Neuron (in vitro differentiated cells): ENCODE measurements at regions not wholly inside any gene's neighbourhood (a gene's known extent, or its start where the extent isn't known, plus 50 kb on each side); places are given as distances from the start of the nearest gene placed in this dataset.
"Not testable (repeated sequence)": the region's sequence is repeated elsewhere in the genome, so short reads cannot be mapped to it uniquely, and the experiment has no call there.

ENCODE experiments used
- H2AFZ ChIP-seq: one replicate; pipeline ENCODE4 v1.6.1; 2013; ENCODE audit warnings: low read depth, mild to moderate bottlenecking, inconsistent platforms, low read length, moderate library complexity
- H3K27me3 ChIP-seq: one replicate; pipeline ENCODE4 v1.6.1; 2013; ENCODE audit warnings: low read length; ENCODE audit not compliant: insufficient read depth
- H3K36me3 ChIP-seq: one replicate; pipeline ENCODE4 v1.6.1; 2013; ENCODE audit warnings: low read length; ENCODE audit not compliant: insufficient read depth
- H3K4me1 ChIP-seq: one replicate; pipeline ENCODE4 v1.6.1; 2013; ENCODE audit warnings: low read length; ENCODE audit not compliant: insufficient read depth
- H3K4me3 ChIP-seq: 2 replicates; pipeline ENCODE4 v1.5.1; 2013; ENCODE audit warnings: mild to moderate bottlenecking, low read length, moderate library complexity
- H3K9me3 ChIP-seq: one replicate; pipeline ENCODE4 v1.6.1; 2013; ENCODE audit warnings: low read length

GRCh38 chrX:138962419-138962818, 250.9 kb upstream of the FGF13 start:
- not testable (repeated sequence) for H3K27me3 ChIP-seq, H3K36me3 ChIP-seq, H2AFZ ChIP-seq, H3K4me3 ChIP-seq, H3K9me3 ChIP-seq, H3K4me1 ChIP-seq

- H3K36me3 ChIP-seq: no peaks in the 10 kb centered on the region
- no peaks in the 10 kb centered on the region for H3K27me3 ChIP-seq
- H3K4me1 ChIP-seq: no peaks in the 10 kb centered on the region
- H2AFZ ChIP-seq: no peak overlapping the region
- no peaks in the 10 kb centered on the region for H3K9me3 ChIP-seq
- H3K4me3 ChIP-seq: no peak overlapping the region
These were observed 243.5 kb upstream of the FGF13 start for GRCh38 chrX:138954976-138955375.

GRCh38 chrX:138946926-138947325, 235.4 kb upstream of the FGF13 start:
- H3K36me3 ChIP-seq: no peaks in the 10 kb centered on the region
- H3K27me3 ChIP-seq: no peaks in the 10 kb centered on the region
- H2AFZ ChIP-seq: no peak overlapping the region
- no peaks in the 10 kb centered on the region for H3K9me3 ChIP-seq
- no peaks in the 10 kb centered on the region for H3K4me1 ChIP-seq
- no peak overlapping the region for H3K4me3 ChIP-seq

- Histone ChIP-seq H3K36me3 (no peaks in the 10 kb centered on the region), H2AFZ (no peak overlapping the region), H3K4me1 (no peaks in the 10 kb centered on the region), H3K27me3 (no peaks in the 10 kb centered on the region), H3K9me3 (no peaks in the 10 kb centered on the region), H3K4me3 (no peak overlapping the region)
These were observed 233.7 kb upstream of the FGF13 start for GRCh38 chrX:138945219-138945618.

- no peaks in the 10 kb centered on the region for H3K4me1 ChIP-seq
- H2AFZ ChIP-seq: no peak overlapping the region
- H3K4me3 ChIP-seq: no peak overlapping the region
- H3K27me3 ChIP-seq: no peaks in the 10 kb centered on the region
- no peaks in the 10 kb centered on the region for H3K9me3 ChIP-seq
- no peaks in the 10 kb centered on the region for H3K36me3 ChIP-seq
These were observed 227.5 kb upstream of the FGF13 start for GRCh38 chrX:138939038-138939437.

- no peak overlapping the region for H2AFZ ChIP-seq
- no peaks in the 10 kb centered on the region for H3K4me1 ChIP-seq
- no peaks in the 10 kb centered on the region for H3K9me3 ChIP-seq
- no peak overlapping the region for H3K4me3 ChIP-seq
- no peaks in the 10 kb centered on the region for H3K27me3 ChIP-seq
- no peaks in the 10 kb centered on the region for H3K36me3 ChIP-seq
These were observed 226.5 kb upstream of the FGF13 start for GRCh38 chrX:138938003-138938402.

DNA sequence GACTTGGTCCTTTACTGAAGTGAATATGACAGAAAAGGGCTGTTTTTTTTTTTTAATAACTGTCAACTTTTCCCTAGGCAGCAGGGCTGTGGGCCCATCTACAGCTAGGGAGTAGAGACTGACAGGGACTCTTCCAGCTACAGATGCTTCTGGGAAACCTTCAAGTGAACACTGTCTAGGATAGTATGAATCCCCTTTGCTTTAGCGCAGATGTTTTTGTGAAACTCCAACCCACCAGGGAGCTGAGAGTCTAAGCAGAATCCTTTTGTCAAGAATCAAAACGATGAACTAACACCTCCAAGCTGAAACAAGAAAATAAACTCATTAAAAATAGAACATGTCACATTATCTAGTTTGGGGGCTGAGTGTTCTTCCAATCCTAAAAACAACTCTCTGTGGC, 219.7 kb upstream of the FGF13 start:
- H3K27me3 ChIP-seq: no peaks in the 10 kb centered on the region
- no peak overlapping the region for H3K4me3 ChIP-seq
- no peak overlapping the region for H2AFZ ChIP-seq
- H3K4me1 ChIP-seq: no peaks in the 10 kb centered on the region
- no peaks in the 10 kb centered on the region for H3K36me3 ChIP-seq
- no peaks in the 10 kb centered on the region for H3K9me3 ChIP-seq

- H3K27me3 ChIP-seq: no peaks in the 10 kb centered on the region
- no peak overlapping the region for H2AFZ ChIP-seq
- H3K36me3 ChIP-seq: no peaks in the 10 kb centered on the region
- no peak overlapping the region for H3K4me3 ChIP-seq
- H3K9me3 ChIP-seq: no peaks in the 10 kb centered on the region
- H3K4me1 ChIP-seq: no peaks in the 10 kb centered on the region
These were observed 219.0 kb upstream of the FGF13 start for GRCh38 chrX:138930583-138930945.

DNA sequence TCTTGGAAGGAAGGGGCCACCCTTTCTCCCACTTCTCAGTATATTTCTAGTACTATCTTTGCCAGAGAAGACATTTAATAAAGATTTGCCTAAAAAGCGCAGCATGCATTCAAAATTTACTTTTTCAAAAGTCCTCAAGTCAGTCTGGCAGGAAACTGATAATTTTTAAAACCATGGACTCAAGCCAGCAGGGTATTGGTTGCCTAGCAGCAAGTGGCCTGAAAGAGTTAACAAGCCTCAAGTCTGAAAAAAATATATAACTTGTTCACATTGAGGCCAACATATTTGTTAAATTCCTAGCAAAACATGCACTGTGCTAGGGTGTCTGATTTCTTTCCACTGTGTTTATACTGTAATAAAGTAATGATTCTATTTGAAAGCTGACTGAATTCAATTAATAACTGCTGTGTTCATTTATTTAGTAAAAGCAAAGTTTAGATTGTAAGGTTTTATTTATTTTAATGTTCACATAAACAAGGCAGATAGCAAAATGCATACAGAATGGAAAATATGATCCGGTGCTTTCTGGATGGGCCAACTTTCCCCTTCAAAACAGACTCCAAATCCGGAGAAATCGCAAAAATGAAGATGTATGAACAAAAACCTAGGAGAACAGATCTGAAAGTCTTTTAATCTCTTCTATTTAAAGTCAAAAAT, 218.5 kb upstream of the FGF13 start:
- no peaks in the 10 kb centered on the region for H3K4me1 ChIP-seq
- no peak overlapping the region for H3K4me3 ChIP-seq
- no peak overlapping the region for H2AFZ ChIP-seq
- no peaks in the 10 kb centered on the region for H3K27me3 ChIP-seq
- no peaks in the 10 kb centered on the region for H3K9me3 ChIP-seq
- H3K36me3 ChIP-seq: no peaks in the 10 kb centered on the region

DNA sequence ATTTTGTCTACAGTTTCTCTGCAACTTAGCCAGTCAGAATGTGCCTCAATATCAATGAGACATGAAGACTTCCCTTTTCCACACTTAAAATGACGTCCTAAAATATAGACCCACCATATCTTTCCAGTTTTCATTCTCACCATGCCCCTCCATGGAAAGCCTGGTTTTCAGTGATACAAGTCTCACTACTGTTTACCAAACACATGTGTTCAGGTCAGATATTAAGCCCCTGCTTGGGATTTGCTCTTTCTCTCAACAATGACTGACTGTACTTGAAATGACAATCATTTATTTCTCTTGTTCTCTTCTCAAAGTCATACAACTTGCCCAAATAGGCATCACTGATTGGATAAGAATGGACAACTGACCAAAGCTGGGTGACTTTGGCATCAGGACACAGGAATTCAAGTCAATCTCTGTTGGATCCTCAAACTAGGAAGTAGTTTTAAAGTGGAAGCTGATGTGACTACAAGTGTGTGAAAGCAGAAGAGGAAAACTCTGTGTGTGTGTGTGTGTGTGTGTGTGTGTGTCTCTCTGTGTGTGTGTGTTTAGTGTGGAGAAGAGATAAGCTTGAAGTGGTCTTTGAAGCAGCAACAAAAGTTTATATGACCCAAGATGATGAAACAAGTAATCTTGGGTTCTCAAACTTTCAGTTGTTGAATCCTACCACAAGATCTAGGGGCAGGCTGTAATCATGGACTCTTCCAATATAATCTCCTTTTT, 217.4 kb upstream of the FGF13 start:
- Histone ChIP-seq H3K27me3 (no peaks in the 10 kb centered on the region), H3K4me3 (no peak overlapping the region), H3K9me3 (no peaks in the 10 kb centered on the region), H3K36me3 (no peaks in the 10 kb centered on the region), H2AFZ (no peak overlapping the region), H3K4me1 (no peaks in the 10 kb centered on the region)

GRCh38 chrX:138925330-138925729, 213.8 kb upstream of the FGF13 start:
- no peak overlapping the region for H2AFZ ChIP-seq
- no peaks in the 10 kb centered on the region for H3K9me3 ChIP-seq
- no peaks in the 10 kb centered on the region for H3K36me3 ChIP-seq
- H3K4me3 ChIP-seq: no peak overlapping the region
- H3K27me3 ChIP-seq: no peaks in the 10 kb centered on the region
- H3K4me1 ChIP-seq: no peaks in the 10 kb centered on the region

DNA sequence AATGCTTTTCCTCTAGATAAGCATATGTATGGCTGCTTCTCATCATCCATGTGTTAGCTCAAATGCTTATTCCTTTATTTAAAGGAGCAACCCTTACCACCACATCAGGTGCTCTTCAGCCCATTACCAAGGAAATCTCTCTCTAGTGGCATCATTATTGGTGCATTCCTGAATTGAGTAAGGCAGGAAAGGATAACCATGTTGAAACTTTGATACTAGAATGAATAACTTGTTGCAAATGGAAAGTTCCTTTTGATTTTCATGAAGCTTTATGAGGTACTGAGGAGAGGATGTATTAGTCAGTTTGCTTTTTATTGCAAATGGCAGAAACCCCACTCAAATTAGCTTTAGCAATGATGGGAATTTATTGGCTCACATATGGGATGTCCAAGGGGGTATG, 212.3 kb upstream of the FGF13 start:
- Histone ChIP-seq H3K4me3 (no peak overlapping the region), H3K36me3 (no peaks in the 10 kb centered on the region), H2AFZ (no peak overlapping the region), H3K9me3 (no peaks in the 10 kb centered on the region), H3K27me3 (no peaks in the 10 kb centered on the region), H3K4me1 (no peaks in the 10 kb centered on the region)

- Histone ChIP-seq H3K4me1 (peaks cover 8% of the 10 kb centered on the region), H3K9me3 (no peaks in the 10 kb centered on the region), H2AFZ (no peak overlapping the region), H3K27me3 (no peaks in the 10 kb centered on the region), H3K4me3 (no peak overlapping the region), H3K36me3 (no peaks in the 10 kb centered on the region)
These were observed 209.5 kb upstream of the FGF13 start for GRCh38 chrX:138921031-138921430.

DNA sequence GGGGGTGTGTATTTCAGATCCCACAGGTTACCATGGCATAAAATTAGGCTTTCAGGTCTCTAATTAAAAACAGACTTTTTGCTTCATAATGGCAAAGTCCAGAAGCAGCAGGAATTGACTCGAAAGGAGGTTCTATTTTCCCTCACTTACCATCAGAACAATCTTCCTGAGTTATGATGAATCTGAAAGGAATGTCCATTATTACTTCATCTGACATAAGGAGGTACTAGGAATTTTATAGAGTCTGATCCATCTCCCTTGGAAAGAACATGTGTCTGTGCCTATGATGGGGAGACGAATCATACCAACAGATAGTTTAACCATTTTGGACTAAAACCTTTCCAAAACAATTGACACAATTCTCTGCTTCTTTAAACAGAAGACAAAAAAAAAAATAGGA, 206.3 kb upstream of the FGF13 start:
- H3K27me3 ChIP-seq: no peaks in the 10 kb centered on the region
- peaks cover 9% of the 10 kb centered on the region for H3K4me1 ChIP-seq
- no peaks in the 10 kb centered on the region for H3K9me3 ChIP-seq
- H3K36me3 ChIP-seq: no peaks in the 10 kb centered on the region
- no peak overlapping the region for H2AFZ ChIP-seq
- H3K4me3 ChIP-seq: no peak overlapping the region
